ENCODE measurements at regions not wholly inside any gene's neighbourhood (a gene's known extent, or its start where the extent isn't known, plus 50 kb on each side); places are given as distances from the start of the nearest gene placed in this dataset.

- TF ChIP-seq ZFX (IDR thresholded peaks at IDR 0.05) (no peak), CTCF (conservative IDR thresholded peaks at IDR 0.05) (no peak)
- no peak overlapping the region for H3K27ac ChIP-seq
These were observed 174.9 kb downstream of the PPP1R2C start for GRCh38 chrX:42603016-42603415.

- TF ChIP-seq CTCF (conservative IDR thresholded peaks at IDR 0.05) (no peak), ZFX (IDR thresholded peaks at IDR 0.05) (no peak)
- H3K27ac ChIP-seq: no peak overlapping the region
These were observed 175.4 kb downstream of the PPP1R2C start for GRCh38 chrX:42602566-42602965.

GRCh38 chrX:42602136-42602535 is 175.8 kb downstream of the PPP1R2C start:
- no peak overlapping the region for H3K27ac ChIP-seq
- TF ChIP-seq ZFX (IDR thresholded peaks at IDR 0.05) (no peak), CTCF (conservative IDR thresholded peaks at IDR 0.05) (no peak)

- H3K27ac ChIP-seq: no peak overlapping the region
- TF ChIP-seq ZFX (IDR thresholded peaks at IDR 0.05) (no peak), CTCF (conservative IDR thresholded peaks at IDR 0.05) (no peak)
These were observed 180.5 kb downstream of the PPP1R2C start for GRCh38 chrX:42597481-42597880.

GRCh38 chrX:42585842-42586621 is 191.9 kb downstream of the PPP1R2C start:
- no peak overlapping the region for H3K27ac ChIP-seq
- no peak for TF ChIP-seq ZFX (IDR thresholded peaks at IDR 0.05)
- no peak for TF ChIP-seq CTCF (conservative IDR thresholded peaks at IDR 0.05)

GRCh38 chrX:42577936-42578470 is 200.0 kb downstream of the PPP1R2C start:
- no peak for TF ChIP-seq ZFX (IDR thresholded peaks at IDR 0.05)
- no peak for TF ChIP-seq CTCF (conservative IDR thresholded peaks at IDR 0.05)
- H3K27ac ChIP-seq: no peak overlapping the region

- TF ChIP-seq ZFX (IDR thresholded peaks at IDR 0.05) (no peak), CTCF (conservative IDR thresholded peaks at IDR 0.05) (no peak)
- H3K27ac ChIP-seq: no peak overlapping the region
These were observed 210.7 kb downstream of the PPP1R2C start for GRCh38 chrX:42567268-42567667.

Data from C4-2B (cell line).